ENCODE measurements at regions not wholly inside any gene's neighbourhood (a gene's known extent, or its start where the extent isn't known, plus 50 kb on each side); places are given as distances from the start of the nearest gene placed in this dataset.

DNA sequence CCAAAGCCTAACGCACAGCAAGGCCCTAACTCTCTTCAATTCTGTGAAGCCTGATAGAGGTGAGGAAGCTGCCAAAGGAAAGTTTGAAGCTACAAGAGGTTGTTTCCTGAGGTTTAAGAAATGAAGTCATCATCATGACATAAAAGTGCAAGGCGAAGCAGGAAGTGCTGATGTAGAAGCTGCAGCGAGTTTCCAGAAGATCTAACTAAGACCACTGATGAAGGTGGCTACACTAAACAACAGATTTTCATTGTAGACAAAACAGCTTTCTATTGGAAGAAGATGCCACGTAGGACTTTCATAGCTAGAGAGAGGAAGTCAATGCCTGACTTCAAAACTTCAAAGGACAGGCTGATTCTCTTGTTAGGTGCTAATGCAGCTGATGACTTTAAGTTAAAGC is 385.6 kb upstream of the OR4E1 start:
- H2AFZ ChIP-seq (ENCODE audit: low read length): no peak overlapping the region
- H3K9ac ChIP-seq (replicated peaks in 1 of 4; ENCODE audit: extremely low read depth in 1 of 4, low read depth in 3 of 4, low read length in 3 of 4): no peak overlapping the region
- no peak overlapping the region for H3K4me2 ChIP-seq (ENCODE audit: insufficient read depth in 1 of 2, low read depth in 2 of 2, low read length in 2 of 2)
- no peak overlapping the region for H3K14ac ChIP-seq (ENCODE audit: insufficient read length)
- no peak overlapping the region for H4K8ac ChIP-seq (ENCODE audit: extremely low read depth, insufficient read depth, low read length)
- DNase-seq (ENCODE audit: low read depth in 1 of 2, low spot score in 2 of 2): no peak
- H3K4ac ChIP-seq (replicated peaks; ENCODE audit: insufficient read length, low read depth, low read length): no peak overlapping the region
- no peaks in the 10 kb centered on the region for H3K9me3 ChIP-seq (ENCODE audit: insufficient read depth in 2 of 2, low read depth in 1 of 2, low read length in 1 of 2)
- H3K79me2 ChIP-seq (ENCODE audit: control insufficient read depth in 1 of 2, insufficient read depth in 2 of 2, low read length in 2 of 2): no peaks in the 10 kb centered on the region
- no peak overlapping the region for H2BK20ac ChIP-seq (ENCODE audit: low read length)
- no peaks in the 10 kb centered on the region for H3K79me1 ChIP-seq (ENCODE audit: low read depth, low read length)
- no peaks in the 10 kb centered on the region; the same call in 1 of the 2 replicates for H3K23me2 ChIP-seq (ENCODE audit: low read depth, low read length)
- H2AK5ac ChIP-seq (ENCODE audit: low read depth, low read length): no peak overlapping the region
- no peaks in the 10 kb centered on the region for H3K36me3 ChIP-seq (ENCODE audit: control insufficient read depth in 2 of 4, insufficient read depth in 4 of 4, low read length in 3 of 4)
- WGBS, 2 experiments (ENCODE audit: extremely low coverage in 1 of 2, insufficient coverage in 1 of 2, insufficient read length in 1 of 2, insufficient replicate concordance in 2 of 2, low coverage in 1 of 2, low lambda C conversion rate in 2 of 2, missing lambda C conversion rate in 1 of 2): 89% methylated on average over 4 of the region's 4 CpGs; no CpG with 5 or more reads in 1 of the 2 experiments
- H3K4me3 ChIP-seq (ENCODE audit: extremely low read depth in 1 of 4, insufficient read depth in 2 of 4, low read depth in 3 of 4, low read length in 4 of 4): no peak overlapping the region
- H4K91ac ChIP-seq (replicated peaks; ENCODE audit: insufficient read length, low read length): no peak overlapping the region
- no peak for FAIRE-seq
- H3K56ac ChIP-seq (replicated peaks; ENCODE audit: insufficient read length, low read depth, low read length): no peak overlapping the region
- ChIA-PET POLR2A (ENCODE audit: partially characterized antibody) (no interaction called here), CTCF (ENCODE audit: partially characterized antibody) (interaction anchor here (1.2 to 3.2 kb wide), 3 partner anchors 13 to 62 kb away, joined by 3 to 16 read pairs (median 6); no protein-coding TSS in a partner anchor)
- no peaks in the 10 kb centered on the region for H3K27me3 ChIP-seq (replicated peaks in 1 of 4; ENCODE audit: control insufficient read depth in 3 of 4, extremely low read depth in 1 of 4, insufficient read depth in 3 of 4, low read length in 3 of 4)
- no peaks in the 10 kb centered on the region for H4K20me1 ChIP-seq (replicated peaks in 1 of 2; ENCODE audit: control insufficient read depth in 1 of 2, insufficient read depth in 2 of 2, low read length in 2 of 2)
- H2BK15ac ChIP-seq (ENCODE audit: low read length): no peak overlapping the region
- H3K27ac ChIP-seq (ENCODE audit: low read depth, low read length): no peak overlapping the region
- no peak overlapping the region for H3K18ac ChIP-seq (ENCODE audit: extremely low read depth, low read length)
- H4K5ac ChIP-seq (ENCODE audit: insufficient read length, low read depth, low read length): no peak overlapping the region
- no peaks in the 10 kb centered on the region for H3K4me1 ChIP-seq (replicated peaks in 1 of 4; ENCODE audit: control insufficient read depth in 3 of 4, insufficient read depth in 4 of 4, low read length in 3 of 4)
- no peak overlapping the region for H3K23ac ChIP-seq (ENCODE audit: insufficient read length)
- no peak overlapping the region for H2BK12ac ChIP-seq (ENCODE audit: low read depth, low read length)
- no peak overlapping the region for H2BK120ac ChIP-seq (replicated peaks; ENCODE audit: low read depth, low read length)
- no peak overlapping the region for H2BK5ac ChIP-seq (ENCODE audit: low read depth, low read length)
- TF ChIP-seq, protein P1, sequence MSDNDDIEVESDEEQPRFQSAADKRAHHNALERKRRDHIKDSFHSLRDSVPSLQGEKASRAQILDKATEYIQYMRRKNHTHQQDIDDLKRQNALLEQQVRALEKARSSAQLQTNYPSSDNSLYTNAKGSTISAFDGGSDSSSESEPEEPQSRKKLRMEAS (IDR thresholded peaks at IDR 0.05): no peak
- no peak for TF ChIP-seq CBX5 (IDR thresholded peaks at IDR 0.05; ENCODE audit: low read depth, low read length)
- no peak for TF ChIP-seq KDM5A (IDR thresholded peaks at IDR 0.05; ENCODE audit: low read length)
- no peak for TF ChIP-seq KDM4A (IDR thresholded peaks at IDR 0.05; ENCODE audit: low read depth, low read length, severe bottlenecking)
- TF ChIP-seq, protein P2, sequence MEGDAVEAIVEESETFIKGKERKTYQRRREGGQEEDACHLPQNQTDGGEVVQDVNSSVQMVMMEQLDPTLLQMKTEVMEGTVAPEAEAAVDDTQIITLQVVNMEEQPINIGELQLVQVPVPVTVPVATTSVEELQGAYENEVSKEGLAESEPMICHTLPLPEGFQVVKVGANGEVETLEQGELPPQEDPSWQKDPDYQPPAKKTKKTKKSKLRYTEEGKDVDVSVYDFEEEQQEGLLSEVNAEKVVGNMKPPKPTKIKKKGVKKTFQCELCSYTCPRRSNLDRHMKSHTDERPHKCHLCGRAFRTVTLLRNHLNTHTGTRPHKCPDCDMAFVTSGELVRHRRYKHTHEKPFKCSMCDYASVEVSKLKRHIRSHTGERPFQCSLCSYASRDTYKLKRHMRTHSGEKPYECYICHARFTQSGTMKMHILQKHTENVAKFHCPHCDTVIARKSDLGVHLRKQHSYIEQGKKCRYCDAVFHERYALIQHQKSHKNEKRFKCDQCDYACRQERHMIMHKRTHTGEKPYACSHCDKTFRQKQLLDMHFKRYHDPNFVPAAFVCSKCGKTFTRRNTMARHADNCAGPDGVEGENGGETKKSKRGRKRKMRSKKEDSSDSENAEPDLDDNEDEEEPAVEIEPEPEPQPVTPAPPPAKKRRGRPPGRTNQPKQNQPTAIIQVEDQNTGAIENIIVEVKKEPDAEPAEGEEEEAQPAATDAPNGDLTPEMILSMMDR (IDR thresholded peaks at IDR 0.05; ENCODE audit: control extremely low read depth in 1 of 3, insufficient read depth in 1 of 3, low read depth in 1 of 3, low read length in 3 of 3): no peak
- no peak for TF ChIP-seq CBX8 (IDR thresholded peaks at IDR 0.05; ENCODE audit: borderline replicate concordance, low read depth, low read length)
